Mammary epithelial cell (primary cell): ENCODE measurements at regions not wholly inside any gene's neighbourhood (a gene's known extent, or its start where the extent isn't known, plus 50 kb on each side); places are given as distances from the start of the nearest gene placed in this dataset.

Experiments used
- CTCF ChIP-seq, 2 donors: IDR thresholded peaks in 1 of 2; conservative IDR thresholded peaks in 1 of 2; 2 replicates each; pipeline ENCODE4 v1.5.1; 2011 to 2012; ENCODE audit warnings: inconsistent platforms in 2 of 2, low read length in 2 of 2, mild to moderate bottlenecking in 2 of 2, control low read depth in 1 of 2, low read depth in 1 of 2; ENCODE audit not compliant: insufficient read depth in 1 of 2; ENCODE audit errors: extremely low read depth in 1 of 2
- EZH2 ChIP-seq: IDR thresholded peaks from 2 replicates; pipeline ENCODE4 v1.6.1; 2012; ENCODE audit warnings: low read length, inconsistent platforms, borderline replicate concordance

- TF ChIP-seq CTCF (conservative IDR thresholded peaks at IDR 0.05 in 1 of 2, IDR thresholded peaks at IDR 0.05 in 1 of 2; ENCODE audit: extremely low read depth in 1 of 2, insufficient read depth in 1 of 2, low read depth in 1 of 2, low read length in 2 of 2) (no peak), EZH2 (no peak)
Measured at GRCh38 chr5:124257048-124257447, 489.4 kb downstream of the ZNF608 start.
